Activated CD8-positive, alpha-beta memory T cell treated with anti-CD3 and anti-CD28 coated beads, Interleukin-2, amount 50 U/mL, for 48 hours (primary cell): ENCODE measurements at regions not wholly inside any gene's neighbourhood (a gene's known extent, or its start where the extent isn't known, plus 50 kb on each side); places are given as distances from the start of the nearest gene placed in this dataset.
"Not testable (repeated sequence)": the region's sequence is repeated elsewhere in the genome, so short reads cannot be mapped to it uniquely, and the experiment has no call there.

ENCODE experiments used
- DNase-seq: peaks from one replicate; pipeline ENCODE4 v3.0.0-alpha.2; 2020

- no peak for DNase-seq
These were observed 91.8 kb upstream of the DMRT1 start for GRCh38 chr9:749716-750115.

DNA sequence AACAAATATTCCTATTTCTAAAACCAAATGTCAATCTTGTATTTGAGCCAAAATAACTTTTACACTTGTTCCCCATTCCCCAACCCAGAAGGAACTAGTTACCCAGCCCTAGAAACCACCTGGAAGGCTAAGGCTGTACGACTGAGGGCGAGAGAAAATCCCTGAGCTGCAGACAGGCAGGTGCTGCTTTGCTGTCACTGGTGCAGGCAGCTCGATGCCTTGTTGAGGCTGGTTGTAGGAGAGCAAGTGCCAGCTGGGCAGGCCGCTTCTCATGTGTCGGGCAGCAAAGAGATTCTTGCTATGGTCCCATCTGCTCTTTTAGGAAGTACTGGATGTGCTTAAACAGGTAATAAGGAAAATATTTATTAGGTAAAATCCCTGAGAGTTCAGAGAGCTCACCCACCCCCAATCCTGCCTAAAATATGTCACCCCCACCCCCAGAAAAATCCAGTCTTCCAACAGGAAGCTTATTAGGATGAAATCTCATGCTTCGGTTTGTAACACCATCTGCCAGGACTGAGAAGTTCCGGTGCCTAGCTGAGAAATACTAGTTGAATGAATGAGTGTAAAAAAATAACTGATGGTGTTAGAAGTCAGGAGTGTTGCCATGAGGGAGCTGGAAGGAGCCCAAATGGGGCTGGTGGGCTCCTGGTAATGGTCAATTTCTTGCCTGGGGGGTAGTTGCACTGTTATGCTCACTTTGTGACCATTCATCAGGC lies 91.1 kb upstream of the DMRT1 start:
- DNase-seq: no peak

DNA sequence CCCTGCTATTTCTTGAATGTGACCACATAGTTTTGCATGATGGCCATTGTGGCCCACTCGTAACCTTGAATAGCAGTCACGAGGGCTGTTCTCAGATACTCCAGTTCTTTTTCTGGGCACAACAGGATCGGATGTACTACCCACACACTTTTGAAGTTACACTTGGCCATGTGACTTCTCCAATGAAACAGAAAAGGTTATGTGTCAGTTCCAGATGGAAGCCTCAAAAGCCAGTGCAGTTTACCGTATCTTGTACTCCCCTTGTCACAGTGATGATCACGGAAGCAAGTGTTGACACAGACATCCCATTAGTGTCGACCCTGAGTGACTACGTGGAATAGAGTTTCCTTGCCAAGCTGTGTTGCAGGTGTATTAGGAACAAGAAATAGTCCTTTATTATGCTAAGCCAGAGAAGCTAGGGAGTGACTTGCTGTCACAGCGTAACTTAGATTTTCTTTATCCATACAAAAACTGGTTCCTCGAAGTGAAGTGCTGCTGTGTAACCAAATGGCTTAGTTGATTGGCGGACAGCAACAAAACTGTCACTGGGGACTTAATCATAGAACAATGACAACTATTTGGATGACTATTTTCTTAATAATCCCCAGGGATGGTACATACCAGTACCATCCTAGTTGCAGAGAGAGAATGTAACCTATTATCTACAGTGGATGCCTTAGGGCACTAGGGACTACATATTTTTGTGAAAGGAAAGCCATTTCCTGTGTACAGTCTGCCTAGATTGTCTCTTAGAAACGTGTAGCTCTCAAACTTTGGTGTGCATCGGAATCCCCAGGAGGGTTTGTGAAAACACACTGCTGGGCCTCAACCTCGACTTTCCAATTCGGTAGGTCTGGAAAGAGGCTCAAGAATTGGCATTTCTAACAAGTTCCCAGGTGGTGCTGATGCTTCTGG lies 90.1 kb upstream of the DMRT1 start:
- no peak for DNase-seq

DNA sequence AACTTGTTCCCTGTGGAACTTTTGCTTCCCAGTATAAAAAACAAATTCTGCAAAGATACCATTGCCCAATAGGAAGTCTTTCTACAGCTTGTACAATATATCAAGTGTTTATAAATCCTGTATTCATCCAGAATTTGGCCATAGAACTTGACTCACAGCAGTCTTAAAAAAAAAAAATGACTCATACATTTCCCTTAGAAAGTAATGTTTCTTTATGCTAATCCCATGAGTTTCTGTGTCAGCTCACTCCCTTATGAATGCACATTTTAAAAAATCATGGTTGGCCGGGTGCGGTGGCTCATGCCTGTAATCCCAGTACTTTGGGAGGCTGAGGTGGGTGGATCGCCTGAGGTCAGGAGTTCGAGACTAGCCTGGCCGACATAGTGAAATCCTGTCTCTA lies 89.3 kb upstream of the DMRT1 start:
- DNase-seq: no peak

DNA sequence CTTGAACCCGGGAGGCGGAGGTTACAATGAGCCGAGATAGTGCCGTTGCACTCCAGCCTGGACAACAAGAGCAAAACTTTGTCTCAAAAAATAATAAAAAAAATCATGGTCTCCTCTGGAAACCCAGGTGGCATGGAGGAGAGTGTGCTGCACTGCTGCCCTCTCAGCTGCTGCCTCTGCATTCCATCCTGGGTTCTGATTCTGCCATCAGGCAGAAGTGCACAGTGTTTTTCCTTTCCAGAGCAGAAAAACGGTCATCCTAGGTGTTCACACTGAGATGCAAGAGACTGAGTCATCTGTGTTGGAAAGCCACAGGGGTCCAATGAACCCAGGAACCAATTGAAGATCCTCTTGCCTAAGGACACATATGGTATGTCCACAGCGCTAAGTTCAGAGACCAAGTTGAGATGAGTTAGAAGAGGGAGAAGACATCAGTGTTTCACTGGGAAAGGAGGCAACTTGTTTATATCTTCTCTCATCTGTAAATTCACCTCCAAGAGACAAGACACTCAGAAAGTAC lies 88.8 kb upstream of the DMRT1 start:
- DNase-seq: no peak

- DNase-seq: not testable (repeated sequence)
These were observed 87.8 kb upstream of the DMRT1 start for GRCh38 chr9:753734-754133.

GRCh38 chr9:754150-754931 lies 87.2 kb upstream of the DMRT1 start:
- DNase-seq: no peak

DNA sequence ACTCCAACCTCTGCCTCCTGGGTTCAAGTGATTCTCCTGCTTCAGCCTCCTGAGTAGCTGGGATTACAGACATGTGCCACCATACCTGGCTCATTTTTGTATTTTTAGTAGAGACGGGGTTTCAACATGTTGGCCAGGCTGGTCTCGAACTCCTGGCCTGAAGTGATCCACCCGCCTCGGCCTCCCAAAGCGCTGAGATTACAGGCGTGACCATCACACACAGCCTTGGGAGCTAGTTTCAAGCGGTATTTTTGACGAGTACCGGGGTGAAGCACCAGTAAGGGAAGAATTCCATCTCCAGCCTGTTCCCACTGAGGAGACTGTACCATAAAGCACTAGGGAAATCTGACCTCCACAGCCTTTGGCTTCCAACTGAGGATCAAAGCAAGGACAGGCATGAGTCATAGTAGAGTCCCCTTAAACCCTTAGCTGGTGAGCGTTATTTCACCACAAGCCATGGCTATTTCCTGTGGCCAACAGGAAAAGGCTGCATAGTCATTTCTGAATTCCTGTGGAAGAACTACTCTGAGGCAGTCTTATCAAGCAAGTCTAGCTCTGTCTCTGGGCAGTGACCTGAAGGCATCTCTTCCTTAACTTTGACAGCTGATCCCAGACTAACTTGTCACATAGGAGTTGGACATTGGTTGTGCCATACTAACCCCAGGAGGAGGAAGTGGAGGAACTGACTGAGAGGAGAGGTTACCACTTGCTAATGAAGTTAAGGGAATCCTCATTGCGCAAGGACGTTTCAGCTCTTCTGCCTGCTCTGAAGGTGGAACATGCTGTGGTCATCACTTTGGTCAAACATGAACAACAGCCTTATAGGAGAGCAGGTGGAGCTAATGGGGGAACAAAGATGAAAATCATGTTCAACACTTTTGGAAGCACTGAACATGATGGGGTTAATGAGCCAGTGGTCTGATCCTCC lies 85.8 kb upstream of the DMRT1 start:
- DNase-seq: no peak

DNA sequence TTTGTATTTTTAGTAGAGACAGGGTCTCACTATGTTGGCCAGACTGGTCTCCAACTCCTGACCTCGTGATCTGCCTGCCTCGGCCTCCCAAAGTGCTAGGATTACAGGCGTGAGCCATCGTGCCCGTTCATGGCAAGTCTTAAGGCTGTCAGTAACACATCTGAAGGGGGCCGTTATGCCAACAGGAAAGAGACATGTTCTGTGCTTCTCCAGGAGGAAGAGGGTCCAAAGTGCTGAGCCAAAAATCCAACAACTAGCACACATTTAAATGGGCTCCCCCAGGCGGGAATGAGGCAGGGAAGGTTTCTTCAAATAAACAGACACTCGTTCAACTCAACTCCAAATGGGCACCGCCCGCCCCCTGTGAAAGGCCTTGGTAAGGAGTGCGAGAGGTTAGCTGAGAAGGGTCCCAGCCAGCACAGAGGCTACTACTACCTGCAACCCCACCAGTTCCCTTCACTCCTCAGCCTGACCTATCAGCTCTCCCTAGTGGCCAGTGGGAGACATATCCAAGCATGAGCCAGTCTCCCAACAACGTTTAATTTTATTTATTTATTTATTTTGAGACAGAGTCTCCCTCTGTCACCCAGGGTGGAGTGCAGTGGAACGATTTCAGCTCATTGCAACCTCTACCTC lies 84.1 kb upstream of the DMRT1 start:
- DNase-seq: no peak

DNA sequence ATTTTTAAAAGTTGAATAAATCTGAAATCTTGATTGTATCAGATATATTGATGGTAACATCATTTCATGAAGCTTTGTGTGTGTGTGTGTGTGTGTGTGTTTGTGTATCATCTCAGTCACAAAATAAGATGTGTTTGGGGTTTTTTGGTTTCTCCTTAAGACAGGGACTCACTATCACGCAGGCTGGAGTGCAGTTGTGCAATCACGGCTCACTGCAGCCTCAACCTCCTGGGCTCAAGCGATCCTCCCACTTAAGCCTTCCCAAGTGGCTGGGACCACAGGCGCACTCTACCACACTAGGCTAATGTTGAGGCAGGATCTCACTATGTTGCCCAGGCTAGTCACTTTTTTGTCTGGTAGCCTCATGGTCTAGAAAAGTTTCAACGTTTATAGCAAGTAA lies 83.4 kb upstream of the DMRT1 start:
- DNase-seq: no peak

DNA sequence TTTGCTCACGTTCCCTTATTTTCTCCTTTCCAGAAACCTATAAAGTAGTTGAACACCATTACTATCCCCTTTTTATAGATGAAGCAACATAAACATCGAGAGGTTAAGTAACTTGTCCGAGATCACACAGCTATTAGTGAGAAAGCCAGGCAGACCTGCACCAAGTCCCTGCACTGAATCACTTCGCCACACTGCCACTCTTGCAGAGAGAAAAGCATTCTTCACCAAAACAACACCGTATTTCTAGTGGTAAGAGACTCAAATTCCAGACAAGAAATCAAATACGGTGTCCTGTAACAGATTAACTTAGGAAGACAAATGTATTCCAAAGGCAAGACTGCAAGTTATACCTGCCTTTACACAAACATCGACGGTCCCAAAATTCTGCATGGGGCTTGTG lies 82.0 kb upstream of the DMRT1 start:
- no peak for DNase-seq

- DNase-seq: no peak
These were observed 81.3 kb upstream of the DMRT1 start for GRCh38 chr9:759983-760736.

DNA sequence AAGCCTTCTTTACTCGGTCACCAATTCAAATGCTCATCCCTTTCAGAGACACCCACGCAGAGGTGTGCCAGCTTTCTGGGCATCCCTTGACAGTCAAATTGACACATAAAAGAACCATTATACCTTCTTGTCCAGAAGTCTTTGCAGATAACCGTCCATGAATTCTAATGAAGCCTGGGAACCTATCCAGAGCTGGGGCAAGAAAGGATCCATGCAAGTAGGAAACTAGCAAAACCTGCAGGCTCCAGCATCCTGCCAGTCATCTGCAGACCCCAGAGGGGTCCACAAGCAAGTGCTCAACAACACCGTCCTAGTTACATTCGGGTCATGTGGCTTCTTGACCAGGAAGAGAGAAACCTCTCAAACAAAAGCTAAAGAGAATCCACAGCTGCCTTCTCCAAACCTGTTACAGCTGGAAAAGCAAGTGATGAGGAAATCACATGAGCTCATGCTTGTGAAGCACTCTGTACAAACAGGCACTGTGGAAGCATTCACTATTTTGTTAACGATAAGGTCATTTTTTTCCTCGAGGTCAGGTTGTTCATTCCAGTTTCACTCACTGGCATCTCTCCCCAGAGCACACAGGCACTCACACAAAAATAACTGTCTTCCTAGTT lies 80.2 kb upstream of the DMRT1 start:
- DNase-seq: no peak

DNA sequence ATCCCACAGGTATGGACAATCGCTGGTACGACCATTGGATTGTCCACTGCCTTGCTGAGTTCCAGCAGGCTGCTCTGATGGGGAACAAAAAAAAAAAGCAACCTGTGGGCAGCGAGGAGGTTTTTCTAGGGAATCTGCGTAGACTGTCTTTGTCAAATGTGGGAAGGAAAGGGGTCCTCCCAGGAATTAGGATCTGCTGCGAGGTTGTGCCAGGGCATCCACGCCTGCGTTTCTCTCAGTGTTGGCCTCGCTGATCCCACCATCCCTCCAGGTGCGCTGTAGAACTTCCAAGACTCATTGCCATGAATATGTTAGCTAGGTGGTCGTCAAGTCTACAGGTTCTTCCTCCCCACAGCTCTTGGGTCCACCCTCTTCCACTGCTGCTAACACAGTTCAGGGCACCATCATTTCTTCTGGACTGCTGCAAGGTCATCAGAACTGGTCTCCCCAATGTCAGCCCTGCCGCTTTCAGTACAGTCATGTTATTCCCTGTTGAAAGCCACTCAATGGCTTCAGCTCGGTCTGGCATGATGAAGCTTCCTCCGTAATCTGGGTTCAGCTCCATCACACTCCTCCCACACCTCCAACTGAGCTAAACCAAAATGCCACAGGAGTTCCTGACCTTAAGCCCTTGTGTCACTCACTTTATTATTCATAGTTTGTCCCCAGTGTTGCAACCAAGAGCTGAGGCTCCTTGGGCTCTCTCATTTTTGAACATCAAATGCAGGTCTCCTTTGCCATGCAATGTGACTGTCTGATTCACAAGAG lies 79.5 kb upstream of the DMRT1 start:
- DNase-seq: no peak

DNA sequence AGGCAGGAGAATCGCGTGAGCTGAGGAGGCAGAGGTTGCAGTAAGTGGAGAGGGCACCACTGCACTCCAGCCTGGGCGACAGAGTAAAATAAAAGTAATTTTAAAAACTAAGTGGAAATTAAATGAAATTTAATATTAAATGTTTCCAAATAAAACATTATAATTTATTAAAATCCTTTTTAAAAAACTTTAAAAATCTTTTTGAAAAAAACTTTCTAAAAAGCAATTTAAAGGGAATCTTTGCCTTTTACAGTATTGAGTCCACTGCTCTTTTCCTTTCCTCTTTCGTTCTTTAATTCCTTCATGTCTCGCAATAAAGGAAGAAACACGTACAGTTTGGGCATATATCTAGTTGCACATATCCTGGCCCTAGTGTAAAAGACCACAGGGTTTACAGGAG lies 77.8 kb upstream of the DMRT1 start:
- DNase-seq: no peak

DNA sequence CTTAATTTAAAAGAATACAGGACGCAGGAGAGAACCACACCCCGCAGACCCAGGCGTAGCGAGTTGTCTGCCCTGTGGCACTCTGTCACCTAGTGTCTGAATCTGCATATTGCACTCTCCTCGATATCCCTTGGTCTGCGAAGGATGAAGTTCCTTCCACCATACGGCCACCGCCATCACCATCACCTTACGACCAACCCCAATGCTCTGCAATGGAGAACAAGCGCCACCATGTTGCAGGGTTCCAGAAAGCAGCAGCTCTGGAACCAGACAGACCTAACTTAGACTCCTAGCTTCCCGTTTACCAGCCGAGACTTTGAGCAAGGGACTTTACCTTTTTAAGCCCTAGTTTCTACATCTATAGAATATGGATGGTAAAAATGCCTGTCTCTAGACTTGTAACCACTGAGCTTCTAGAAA lies 77.4 kb upstream of the DMRT1 start:
- DNase-seq: no peak

GRCh38 chr9:764986-765385 lies 76.5 kb upstream of the DMRT1 start:
- no peak for DNase-seq

DNA sequence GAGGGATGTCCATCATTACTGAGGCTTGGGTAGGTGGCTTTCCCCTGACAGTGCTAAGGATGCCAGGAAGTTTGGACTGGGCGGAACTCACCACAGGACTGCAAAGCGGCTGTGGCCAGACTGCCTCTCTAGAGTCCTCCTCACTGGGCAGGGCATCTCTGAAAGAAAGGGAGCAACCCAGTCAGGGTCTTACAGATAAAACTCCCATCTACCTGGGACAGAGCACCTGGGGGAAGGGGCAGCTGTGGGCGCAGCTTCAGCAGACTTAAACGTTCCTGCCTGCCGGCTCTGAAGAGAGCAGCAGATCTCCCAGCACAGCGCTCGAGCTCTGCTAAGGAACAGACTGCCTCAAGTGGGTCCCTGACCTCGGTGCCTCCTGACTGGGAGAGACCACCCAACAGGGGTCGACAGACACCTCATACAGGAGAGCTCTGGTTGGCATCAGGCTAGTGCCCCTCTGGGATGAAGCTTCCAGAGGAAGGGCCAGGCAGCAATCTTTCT lies 74.4 kb upstream of the DMRT1 start:
- not testable (repeated sequence) for DNase-seq

DNA sequence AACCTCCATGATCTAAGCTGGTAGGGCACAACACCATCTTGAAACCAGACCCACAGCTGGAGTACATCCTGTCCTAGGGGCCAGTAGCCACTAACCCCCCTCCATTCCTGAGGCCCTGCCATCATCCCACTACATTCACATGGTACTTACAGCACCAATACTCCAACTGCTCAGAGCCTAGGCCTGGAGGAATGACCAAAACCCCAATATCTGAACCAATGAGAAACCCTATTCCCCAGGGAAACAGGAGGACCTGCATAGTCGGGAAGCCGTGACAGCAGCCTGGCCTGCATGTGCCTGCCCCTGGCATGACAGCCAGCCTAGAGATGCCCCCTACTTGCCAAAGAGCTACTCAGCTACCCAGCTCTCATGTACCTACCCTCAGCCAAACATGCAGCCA lies 65.4 kb upstream of the DMRT1 start:
- DNase-seq: no peak
